Uterus (tissue), 3 donors: ENCODE measurements at regions not wholly inside any gene's neighbourhood (a gene's known extent, or its start where the extent isn't known, plus 50 kb on each side); places are given as distances from the start of the nearest gene placed in this dataset.

Experiments
- DNase-seq, 2 donors: peaks; one replicate each; pipeline ENCODE4 v3.0.0-alpha.2; 2019 to 2020
- H3K27ac ChIP-seq, 2 donors: fragments of 200-600 bp; sonication (generic); 1 replicate in 1 of 2; 2 replicates in 1 of 2; pipeline ENCODE4 v1.5.1; 2016 to 2018
- H3K27me3 ChIP-seq, 2 donors: fragments of 200-600 bp; sonication (generic); one replicate each; pipeline ENCODE4 v1.5.1; 2018 to 2019; ENCODE audit warnings: control low read depth in 1 of 2
- H3K36me3 ChIP-seq, 2 donors: fragments of 200-600 bp; sonication (generic); one replicate each; pipeline ENCODE4 v1.5.1; 2019; ENCODE audit warnings: control low read depth in 1 of 2
- H3K4me1 ChIP-seq, 2 donors: fragments of 200-600 bp; sonication (generic); one replicate each; pipeline ENCODE4 v1.5.1; 2018 to 2019; ENCODE audit warnings: control low read depth in 1 of 2
- H3K4me3 ChIP-seq, 2 donors: fragments of 200-600 bp; sonication (generic); 1 replicate in 1 of 2; 2 replicates in 1 of 2; pipeline ENCODE4 v1.5.1; 2018 to 2019; ENCODE audit warnings: mild to moderate bottlenecking in 1 of 2
- H3K9me3 ChIP-seq, 2 donors: fragments of 200-600 bp; sonication (generic); one replicate each; pipeline ENCODE4 v1.5.1; 2019; ENCODE audit warnings: control low read depth in 1 of 2
- POLR2A ChIP-seq, 2 donors: fragments of 450-650 bp; IDR thresholded peaks; one replicate each; pipeline ENCODE4 v1.6.1; 2016; ENCODE audit warnings: antibody characterized with exemption in 2 of 2, mild to moderate bottlenecking in 1 of 2, moderate library complexity in 1 of 2
- intact Hi-C: fragments of 100-400 bp; cut with DNase I; formaldehyde crosslinking; loops from one replicate; pipeline ENCODE4 v1.15.1; 2023; ENCODE audit warnings: low total_unique reads
- TF ChIP-seq, protein P1 (sequence below), 4 experiments: fragments of 200-600 bp in 2 of 4; fragments of 450-650 bp in 2 of 4; sonication (generic) in 2 of 4; IDR thresholded peaks; one replicate each; pipeline ENCODE4 v1.5.1; 2016 to 2019; ENCODE audit warnings: antibody characterized with exemption in 4 of 4, mild to moderate bottlenecking in 2 of 4, moderate library complexity in 1 of 4
- donor health status: DM: yes; HTN: yes; CAD: no.

DNA sequence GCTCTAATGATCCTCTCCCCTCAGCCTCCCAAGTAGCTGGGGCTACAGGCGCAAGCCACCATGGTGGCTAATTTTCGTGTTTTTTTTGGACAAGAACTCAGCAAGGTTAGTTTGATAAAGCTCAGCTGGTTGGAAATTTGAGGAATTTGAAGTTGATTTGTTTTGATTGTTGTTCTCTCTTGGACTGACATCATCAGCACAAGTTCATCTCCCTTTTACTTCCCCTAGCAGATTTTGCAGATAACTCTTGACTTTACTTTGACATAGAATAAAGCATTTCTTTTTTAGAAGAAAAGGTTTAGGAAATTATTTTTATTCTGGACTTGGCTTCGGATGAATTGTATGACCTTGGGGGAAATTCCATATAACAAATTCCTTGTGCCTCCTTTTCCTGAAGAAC, 74.9 kb upstream of the DLX2 start:
- Histone ChIP-seq H3K27ac (no peak overlapping the region), H3K27me3 (no peaks in the 10 kb centered on the region), H3K4me1 (no peaks in the 10 kb centered on the region), H3K36me3 (no peaks in the 10 kb centered on the region), H3K9me3 (no peaks in the 10 kb centered on the region), H3K4me3 (no peak overlapping the region)
- intact Hi-C loops = no loop called here
- DNase-seq = no peak
- TF ChIP-seq, protein P1, sequence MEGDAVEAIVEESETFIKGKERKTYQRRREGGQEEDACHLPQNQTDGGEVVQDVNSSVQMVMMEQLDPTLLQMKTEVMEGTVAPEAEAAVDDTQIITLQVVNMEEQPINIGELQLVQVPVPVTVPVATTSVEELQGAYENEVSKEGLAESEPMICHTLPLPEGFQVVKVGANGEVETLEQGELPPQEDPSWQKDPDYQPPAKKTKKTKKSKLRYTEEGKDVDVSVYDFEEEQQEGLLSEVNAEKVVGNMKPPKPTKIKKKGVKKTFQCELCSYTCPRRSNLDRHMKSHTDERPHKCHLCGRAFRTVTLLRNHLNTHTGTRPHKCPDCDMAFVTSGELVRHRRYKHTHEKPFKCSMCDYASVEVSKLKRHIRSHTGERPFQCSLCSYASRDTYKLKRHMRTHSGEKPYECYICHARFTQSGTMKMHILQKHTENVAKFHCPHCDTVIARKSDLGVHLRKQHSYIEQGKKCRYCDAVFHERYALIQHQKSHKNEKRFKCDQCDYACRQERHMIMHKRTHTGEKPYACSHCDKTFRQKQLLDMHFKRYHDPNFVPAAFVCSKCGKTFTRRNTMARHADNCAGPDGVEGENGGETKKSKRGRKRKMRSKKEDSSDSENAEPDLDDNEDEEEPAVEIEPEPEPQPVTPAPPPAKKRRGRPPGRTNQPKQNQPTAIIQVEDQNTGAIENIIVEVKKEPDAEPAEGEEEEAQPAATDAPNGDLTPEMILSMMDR (IDR thresholded peaks at IDR 0.05) = no peak
- no peak for TF ChIP-seq POLR2A (IDR thresholded peaks at IDR 0.05)

GRCh38 chr2:172177996-172178395, 75.3 kb upstream of the DLX2 start:
- Histone ChIP-seq H3K4me1 (no peaks in the 10 kb centered on the region), H3K27ac (no peak overlapping the region), H3K4me3 (no peak overlapping the region), H3K27me3 (no peaks in the 10 kb centered on the region), H3K36me3 (no peaks in the 10 kb centered on the region), H3K9me3 (no peaks in the 10 kb centered on the region)
- no peak for DNase-seq
- intact Hi-C loops = no loop called here
- no peak for TF ChIP-seq POLR2A (IDR thresholded peaks at IDR 0.05)
- TF ChIP-seq, protein P1 (IDR thresholded peaks at IDR 0.05) = no peak

- Histone ChIP-seq H3K27ac (no peak overlapping the region), H3K4me3 (no peak overlapping the region), H3K9me3 (no peaks in the 10 kb centered on the region), H3K36me3 (no peaks in the 10 kb centered on the region), H3K27me3 (no peaks in the 10 kb centered on the region), H3K4me1 (no peaks in the 10 kb centered on the region)
- intact Hi-C loops = no loop called here
- DNase-seq = no peak
- TF ChIP-seq, protein P1 (IDR thresholded peaks at IDR 0.05) = no peak
- no peak for TF ChIP-seq POLR2A (IDR thresholded peaks at IDR 0.05)
Observed at GRCh38 chr2:172179045-172179701, 76.5 kb upstream of the DLX2 start.

- Histone ChIP-seq H3K4me1 (no peaks in the 10 kb centered on the region), H3K27me3 (no peaks in the 10 kb centered on the region), H3K27ac (no peak overlapping the region), H3K9me3 (no peaks in the 10 kb centered on the region), H3K4me3 (no peak overlapping the region), H3K36me3 (no peaks in the 10 kb centered on the region)
- no peak for DNase-seq
- intact Hi-C loops = no loop called here
- TF ChIP-seq POLR2A (IDR thresholded peaks at IDR 0.05) = no peak
- TF ChIP-seq, protein P1 (IDR thresholded peaks at IDR 0.05) = no peak
Observed at GRCh38 chr2:172181840-172182239, 79.1 kb upstream of the DLX2 start.

DNA sequence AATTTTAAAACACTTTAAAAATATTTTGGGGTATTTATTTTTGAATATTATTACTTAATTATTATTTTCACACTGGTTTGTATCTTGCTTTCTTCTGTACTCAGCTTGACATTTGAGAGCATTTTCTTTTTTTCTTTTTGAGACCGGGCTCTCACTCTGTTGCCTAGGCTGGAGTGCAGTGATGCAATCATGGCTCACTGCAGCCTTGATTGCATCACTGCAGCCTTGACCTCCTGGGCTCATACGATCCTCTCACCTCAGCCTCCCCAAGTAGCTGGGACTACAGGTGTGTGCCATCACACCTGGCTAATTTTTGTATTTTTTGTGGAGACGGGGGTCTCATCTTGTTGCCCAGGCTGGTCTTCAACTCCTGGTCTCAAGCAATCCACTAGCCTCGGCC, 79.9 kb upstream of the DLX2 start:
- intact Hi-C loops = no loop called here
- Histone ChIP-seq H3K9me3 (no peaks in the 10 kb centered on the region), H3K36me3 (no peaks in the 10 kb centered on the region), H3K4me3 (no peak overlapping the region), H3K4me1 (no peaks in the 10 kb centered on the region), H3K27me3 (no peaks in the 10 kb centered on the region), H3K27ac (no peak overlapping the region)
- no peak for TF ChIP-seq POLR2A (IDR thresholded peaks at IDR 0.05)
- TF ChIP-seq, protein P1 (IDR thresholded peaks at IDR 0.05) = no peak
- no peak for DNase-seq
